Gastrocnemius medialis (tissue), 4 donors: ENCODE measurements at regions not wholly inside any gene's neighbourhood (a gene's known extent, or its start where the extent isn't known, plus 50 kb on each side); places are given as distances from the start of the nearest gene placed in this dataset.

Experiments
- CTCF ChIP-seq, 5 experiments: fragments of 450-650 bp in 3 of 5; fragments of 200-600 bp in 2 of 5; sonication (generic) in 2 of 5; IDR thresholded peaks in 4 of 5; conservative IDR thresholded peaks in 1 of 5; 1 replicate in 4 of 5; 2 replicates in 1 of 5; pipeline ENCODE4 v1.5.1; 2016 to 2019; ENCODE audit warnings: antibody characterized with exemption in 5 of 5, mild to moderate bottlenecking in 3 of 5, moderate library complexity in 3 of 5
- POLR2A ChIP-seq, 2 donors: fragments of 450-650 bp; IDR thresholded peaks; one replicate each; pipeline ENCODE4 v1.6.1; 2017; ENCODE audit warnings: antibody characterized with exemption in 2 of 2, mild to moderate bottlenecking in 2 of 2, moderate library complexity in 2 of 2

DNA sequence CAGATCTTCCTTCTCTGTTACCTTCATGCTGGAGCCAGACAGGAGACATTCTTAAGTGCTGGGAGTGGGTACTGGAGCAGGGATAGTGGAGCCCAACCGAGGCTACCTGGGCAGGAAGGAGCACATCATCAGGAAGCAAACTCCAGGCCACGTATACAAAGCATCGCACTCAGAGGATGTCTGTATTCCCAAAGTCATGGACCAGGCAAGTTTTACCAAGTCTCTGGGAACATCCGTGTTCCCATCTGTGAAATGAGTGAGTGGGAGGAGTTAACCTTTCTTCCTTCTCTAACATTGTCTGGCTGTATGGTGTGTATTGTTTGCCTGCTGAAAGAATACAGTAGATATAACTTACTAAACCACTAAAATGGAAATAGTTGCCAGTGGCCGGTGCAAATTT, 175.0 kb upstream of the TMEM45B start:
- TF ChIP-seq CTCF (IDR thresholded peaks at IDR 0.05 in 4 of 5, conservative IDR thresholded peaks at IDR 0.05 in 1 of 5) (no peak), POLR2A (IDR thresholded peaks at IDR 0.05) (no peak)
